Hematopoietic multipotent progenitor cell treated with erythropoietin and hydrocortisone succinate and interleukin-3 and kit ligand, for 15 days (in vitro differentiated cells): ENCODE measurements at regions not wholly inside any gene's neighbourhood (a gene's known extent, or its start where the extent isn't known, plus 50 kb on each side); places are given as distances from the start of the nearest gene placed in this dataset.
"Not testable (repeated sequence)": the region's sequence is repeated elsewhere in the genome, so short reads cannot be mapped to it uniquely, and the experiment has no call there.

Experiments
- DNase-seq: peaks from one replicate; pipeline ENCODE4 v3.0.0-alpha.2; 2015; ENCODE audit warnings: low spot score

GRCh38 chr4:71209161-71209560 is 129.7 kb upstream of the SLC4A4 start:
- DNase-seq = no peak

GRCh38 chr4:71210823-71211222 is 128.0 kb upstream of the SLC4A4 start:
- DNase-seq = no peak

- no peak for DNase-seq
These were observed 127.1 kb upstream of the SLC4A4 start for GRCh38 chr4:71211748-71212147.

- no peak for DNase-seq
These were observed 126.6 kb upstream of the SLC4A4 start for GRCh38 chr4:71212216-71212615.

GRCh38 chr4:71214578-71214977 is 124.2 kb upstream of the SLC4A4 start:
- DNase-seq = no peak

- no peak for DNase-seq
These were observed 122.4 kb upstream of the SLC4A4 start for GRCh38 chr4:71216316-71216959.

- DNase-seq = no peak
These were observed 121.1 kb upstream of the SLC4A4 start for GRCh38 chr4:71217688-71218087.

- DNase-seq = not testable (repeated sequence)
These were observed 118.0 kb upstream of the SLC4A4 start for GRCh38 chr4:71220848-71221247.

- DNase-seq = no peak
These were observed 117.0 kb upstream of the SLC4A4 start for GRCh38 chr4:71221510-71222466.

GRCh38 chr4:71222661-71223060 is 116.2 kb upstream of the SLC4A4 start:
- no peak for DNase-seq

GRCh38 chr4:71229477-71230270 is 109.1 kb upstream of the SLC4A4 start:
- no peak for DNase-seq

- no peak for DNase-seq
These were observed 108.3 kb upstream of the SLC4A4 start for GRCh38 chr4:71230271-71231128.

- DNase-seq = no peak
These were observed 107.4 kb upstream of the SLC4A4 start for GRCh38 chr4:71231129-71232055.

GRCh38 chr4:71232056-71232430 is 106.8 kb upstream of the SLC4A4 start:
- no peak for DNase-seq

GRCh38 chr4:71232846-71233245 is 106.0 kb upstream of the SLC4A4 start:
- DNase-seq = no peak

- DNase-seq = no peak
These were observed 103.3 kb upstream of the SLC4A4 start for GRCh38 chr4:71235311-71236201.

- DNase-seq = no peak
These were observed 102.6 kb upstream of the SLC4A4 start for GRCh38 chr4:71236226-71236625.

- DNase-seq = no peak
These were observed 101.2 kb upstream of the SLC4A4 start for GRCh38 chr4:71237641-71238040.

GRCh38 chr4:71239365-71239764 is 99.5 kb upstream of the SLC4A4 start:
- DNase-seq = no peak
